HEK293 (cell line): ENCODE measurements at regions not wholly inside any gene's neighbourhood (a gene's known extent, or its start where the extent isn't known, plus 50 kb on each side); places are given as distances from the start of the nearest gene placed in this dataset.

Source experiments
- CTCF ChIA-PET: fragments of 350-600 bp; formaldehyde crosslinking; extraction: SDS; loops from one replicate; lab custom pipeline; 2021; ENCODE audit warnings: antibody characterized with exemption; lab: Yijun Ruan, JAX
- POLR2A ChIA-PET: fragments of 300-600 bp; formaldehyde crosslinking; extraction: SDS; loops from one replicate; lab custom pipeline; 2020; ENCODE audit warnings: antibody characterized with exemption, inconsistent platforms; lab: Yijun Ruan, JAX
- H3K27ac ChIP-seq: fragments of 200-500 bp; sonication (Bioruptor generic); 2 replicates; pipeline ENCODE4 v1.5.1; 2014; ENCODE audit warnings: low read depth, low read length, control low read depth, inconsistent platforms; ENCODE audit errors: extremely low read depth
- H3K36me3 ChIP-seq, 2 experiments: fragments of 200-500 bp in 1 of 2; sonication (Bioruptor generic) in 1 of 2; 1 replicate in 1 of 2; 2 replicates in 1 of 2; pipeline ENCODE4 v1.5.1; 2014 to 2017; ENCODE audit warnings: inconsistent platforms in 2 of 2, low read length in 2 of 2; ENCODE audit not compliant: control insufficient read depth in 2 of 2, insufficient read depth in 1 of 2
- H3K4me1 ChIP-seq: fragments of 200-500 bp; sonication (Bioruptor generic); 2 replicates; pipeline ENCODE4 v1.5.1; 2014; ENCODE audit warnings: mild to moderate bottlenecking, low read length, inconsistent platforms; ENCODE audit not compliant: control insufficient read depth, insufficient read depth
- H3K4me3 ChIP-seq: 2 replicates; pipeline ENCODE4 v1.5.1; 2011; ENCODE audit warnings: low read depth, mild to moderate bottlenecking, control low read depth, low read length, moderate library complexity
- H3K9me3 ChIP-seq: fragments of 200-500 bp; sonication (Bioruptor generic); 2 replicates; pipeline ENCODE4 v1.5.1; 2014; ENCODE audit warnings: low read depth, low read length, inconsistent platforms; ENCODE audit not compliant: control insufficient read depth, insufficient read depth
- CTCF ChIP-seq: fragments of 450-650 bp; formaldehyde crosslinking; IDR thresholded peaks from 2 replicates; pipeline ENCODE4 v1.5.1; 2016; ENCODE audit warnings: missing biosample characterization, missing genetic modification characterization
- KLF7 ChIP-seq: fragments of 450-650 bp; formaldehyde crosslinking; IDR thresholded peaks from 2 replicates; pipeline ENCODE4 v1.5.1; 2016; ENCODE audit warnings: missing biosample characterization, missing genetic modification characterization, borderline replicate concordance
- PRDM1 ChIP-seq: fragments of 450-650 bp; formaldehyde crosslinking; IDR thresholded peaks from 2 replicates; pipeline ENCODE4; 2016; ENCODE audit warnings: missing biosample characterization, missing genetic modification characterization
- ZBTB48 ChIP-seq: fragments of 450-650 bp; formaldehyde crosslinking; IDR thresholded peaks from 2 replicates; pipeline ENCODE4 v1.5.1; 2016; ENCODE audit warnings: missing biosample characterization, missing genetic modification characterization
- ZBTB6 ChIP-seq: fragments of 450-650 bp; formaldehyde crosslinking; IDR thresholded peaks from 2 replicates; pipeline ENCODE4 v1.5.1; 2017; ENCODE audit warnings: missing biosample characterization, missing genetic modification characterization
- ZBTB8A ChIP-seq: fragments of 450-650 bp; formaldehyde crosslinking; IDR thresholded peaks from 2 replicates; pipeline ENCODE4 v1.5.1; 2016; ENCODE audit warnings: missing biosample characterization, missing genetic modification characterization
- ZNF121 ChIP-seq: fragments of 450-650 bp; formaldehyde crosslinking; IDR thresholded peaks from 2 replicates; pipeline ENCODE4 v1.5.1; 2016; ENCODE audit warnings: missing biosample characterization, missing genetic modification characterization
- ZNF132 ChIP-seq: fragments of 450-650 bp; formaldehyde crosslinking; IDR thresholded peaks from 2 replicates; pipeline ENCODE4 v1.5.1; 2017; ENCODE audit warnings: missing biosample characterization, missing genetic modification characterization, borderline replicate concordance
- ZNF133 ChIP-seq: fragments of 450-650 bp; formaldehyde crosslinking; IDR thresholded peaks from 2 replicates; pipeline ENCODE4 v1.5.1; 2016; ENCODE audit warnings: missing biosample characterization, missing genetic modification characterization
- ZNF140 ChIP-seq: fragments of 450-650 bp; formaldehyde crosslinking; IDR thresholded peaks from 2 replicates; pipeline ENCODE4 v1.5.1; 2016; ENCODE audit warnings: missing biosample characterization, missing genetic modification characterization
- ZNF202 ChIP-seq: fragments of 450-650 bp; formaldehyde crosslinking; IDR thresholded peaks from 2 replicates; pipeline ENCODE4 v1.5.1; 2016; ENCODE audit warnings: missing biosample characterization, missing genetic modification characterization, borderline replicate concordance
- ZNF266 ChIP-seq: fragments of 450-650 bp; formaldehyde crosslinking; IDR thresholded peaks from 2 replicates; pipeline ENCODE4 v1.5.1; 2016; ENCODE audit warnings: missing biosample characterization, missing genetic modification characterization, low read depth
- ZNF302 ChIP-seq: fragments of 450-650 bp; formaldehyde crosslinking; IDR thresholded peaks from 2 replicates; pipeline ENCODE4 v1.5.1; 2016; ENCODE audit warnings: missing biosample characterization, missing genetic modification characterization, low read depth
- ZNF311 ChIP-seq: fragments of 450-650 bp; formaldehyde crosslinking; IDR thresholded peaks from 2 replicates; pipeline ENCODE4 v1.5.1; 2017; ENCODE audit warnings: missing biosample characterization, missing genetic modification characterization, borderline replicate concordance
- ZNF362 ChIP-seq: fragments of 450-650 bp; formaldehyde crosslinking; IDR thresholded peaks from 2 replicates; pipeline ENCODE4 v1.5.1; 2016; ENCODE audit warnings: missing biosample characterization, missing genetic modification characterization
- ZNF37A ChIP-seq: fragments of 450-650 bp; IDR thresholded peaks from 2 replicates; pipeline ENCODE4 v1.5.1; 2018; ENCODE audit warnings: missing biosample characterization, missing genetic modification characterization
- ZNF394 ChIP-seq: fragments of 450-650 bp; formaldehyde crosslinking; IDR thresholded peaks from 2 replicates; pipeline ENCODE4 v1.5.1; 2016; ENCODE audit warnings: missing biosample characterization, missing genetic modification characterization, mild to moderate bottlenecking, moderate library complexity, borderline replicate concordance
- ZNF501 ChIP-seq: fragments of 450-650 bp; formaldehyde crosslinking; IDR thresholded peaks from 2 replicates; pipeline ENCODE4 v1.5.1; 2016; ENCODE audit warnings: missing biosample characterization, missing genetic modification characterization
- ZNF530 ChIP-seq: fragments of 450-650 bp; formaldehyde crosslinking; IDR thresholded peaks from 2 replicates; pipeline ENCODE4 v1.5.1; 2016; ENCODE audit warnings: low read depth, missing biosample characterization, missing genetic modification characterization
- ZNF549 ChIP-seq: fragments of 450-650 bp; IDR thresholded peaks from 2 replicates; pipeline ENCODE4 v1.5.1; 2018; ENCODE audit warnings: missing biosample characterization, missing genetic modification characterization, mild to moderate bottlenecking, inconsistent platforms, moderate library complexity
- ZNF596 ChIP-seq: fragments of 450-650 bp; IDR thresholded peaks from 2 replicates; pipeline ENCODE4 v1.5.0; 2018; ENCODE audit warnings: missing biosample characterization, mild to moderate bottlenecking, missing genetic modification characterization, moderate library complexity
- ZNF624 ChIP-seq: fragments of 450-650 bp; formaldehyde crosslinking; IDR thresholded peaks from 2 replicates; pipeline ENCODE4 v1.5.1; 2017; ENCODE audit warnings: missing biosample characterization, missing genetic modification characterization
- ZNF658 ChIP-seq: fragments of 450-650 bp; formaldehyde crosslinking; IDR thresholded peaks from 2 replicates; pipeline ENCODE4; 2016; ENCODE audit warnings: missing biosample characterization, missing genetic modification characterization
- ZNF76 ChIP-seq: fragments of 450-650 bp; formaldehyde crosslinking; IDR thresholded peaks from 2 replicates; pipeline ENCODE4; 2016; ENCODE audit warnings: low read depth, missing biosample characterization, missing genetic modification characterization, borderline replicate concordance
- ZSCAN18 ChIP-seq: fragments of 450-650 bp; formaldehyde crosslinking; IDR thresholded peaks from 2 replicates; pipeline ENCODE4 v1.5.1; 2016; ENCODE audit warnings: missing biosample characterization, missing genetic modification characterization

- ChIA-PET POLR2A (no interaction called here), CTCF (interaction anchor here (4.4 kb wide), 1 partner anchor 15 kb away, joined by 31 read pairs; no protein-coding TSS in a partner anchor)
- Histone ChIP-seq H3K27ac (no peak overlapping the region), H3K36me3 (no peaks in the 10 kb centered on the region), H3K9me3 (no peaks in the 10 kb centered on the region), H3K4me3 (no peak overlapping the region), H3K4me1 (no peaks in the 10 kb centered on the region)
- TF ChIP-seq ZNF140 (no peak), ZNF596 (tag by site-specific recombination) (peak; percentile 55; the same call in 1 of the 2 replicates), ZNF549 (tag by site-specific recombination) (no peak), KLF7 (tag by site-specific recombination) (no peak)
Observed at GRCh38 chr14:22456998-22457594, 131.9 kb downstream of the DAD1 start.

GRCh38 chr14:22456421-22456820, 132.6 kb downstream of the DAD1 start:
- TF ChIP-seq ZNF76 (tag by site-specific recombination): no peak
- no peak for TF ChIP-seq ZNF121
- no peak for TF ChIP-seq ZSCAN18
- TF ChIP-seq ZNF394: no peak
- TF ChIP-seq ZNF658: no peak
- TF ChIP-seq ZNF266 (tag by site-specific recombination): no peak
- TF ChIP-seq ZBTB48 (tag by site-specific recombination): no peak
- Histone ChIP-seq H3K36me3 (no peaks in the 10 kb centered on the region), H3K4me3 (no peak overlapping the region), H3K27ac (no peak overlapping the region), H3K4me1 (no peaks in the 10 kb centered on the region), H3K9me3 (no peaks in the 10 kb centered on the region)
- CTCF ChIA-PET: no interaction called here
- POLR2A ChIA-PET: no interaction called here

GRCh38 chr14:22452330-22452729, 136.7 kb downstream of the DAD1 start:
- CTCF ChIA-PET: interaction anchor here (0.6 to 0.7 kb wide), 2 partner anchors 61 to 132 kb away, joined by 3 read pairs; no protein-coding TSS in a partner anchor
- Histone ChIP-seq H3K4me1 (no peaks in the 10 kb centered on the region), H3K4me3 (no peak overlapping the region), H3K36me3 (no peaks in the 10 kb centered on the region), H3K9me3 (no peaks in the 10 kb centered on the region)
- POLR2A ChIA-PET: no interaction called here
- no peak for TF ChIP-seq ZNF132 (tag by site-specific recombination)
- no peak for TF ChIP-seq ZNF501 (tag by site-specific recombination)
- TF ChIP-seq ZBTB8A (tag by site-specific recombination): no peak
- no peak for TF ChIP-seq PRDM1
- TF ChIP-seq ZNF530 (tag by site-specific recombination): no peak
- TF ChIP-seq ZNF202: no peak
- TF ChIP-seq, all 188 proteins: peak for 0
- no peak overlapping the region for H3K27ac ChIP-seq

GRCh38 chr14:22450266-22450665, 138.8 kb downstream of the DAD1 start:
- H3K36me3 ChIP-seq: no peaks in the 10 kb centered on the region
- ChIA-PET CTCF (interaction anchor here (0.6 to 0.9 kb wide), 2 partner anchors 105 to 532 kb away, joined by 3 read pairs; no protein-coding TSS in a partner anchor), POLR2A (no interaction called here)
- no peaks in the 10 kb centered on the region for H3K9me3 ChIP-seq
- H3K4me3 ChIP-seq: no peak overlapping the region
- no peak overlapping the region for H3K27ac ChIP-seq
- no peaks in the 10 kb centered on the region for H3K4me1 ChIP-seq
- TF ChIP-seq ZNF37A (tag by site-specific recombination): no peak
- TF ChIP-seq ZNF362 (tag by site-specific recombination): no peak
- no peak for TF ChIP-seq ZBTB6 (tag by site-specific recombination)
- TF ChIP-seq ZNF624 (tag by site-specific recombination): no peak
- no peak for TF ChIP-seq ZNF202
- no peak for TF ChIP-seq ZNF302 (tag by site-specific recombination)
- TF ChIP-seq ZNF311: no peak
- no peak for TF ChIP-seq ZNF133 (tag by site-specific recombination)
- no peak for TF ChIP-seq CTCF
